DOHH2 (cell line): ENCODE measurements at regions not wholly inside any gene's neighbourhood (a gene's known extent, or its start where the extent isn't known, plus 50 kb on each side); places are given as distances from the start of the nearest gene placed in this dataset.

ENCODE experiments used
- H3F3A ChIP-seq: fragments of 200-600 bp; sonication (generic), shearing (Covaris generic); 2 replicates; pipeline ENCODE4 v1.6.0; 2016; ENCODE audit warnings: antibody characterized with exemption, mild to moderate bottlenecking; ENCODE audit not compliant: control insufficient read depth, insufficient read depth
- H3K27ac ChIP-seq: fragments of 200-600 bp; sonication (generic); 2 replicates; pipeline ENCODE4 v1.5.1; 2014; ENCODE audit warnings: low read depth, mild to moderate bottlenecking, low read length, moderate library complexity
- H3K27me3 ChIP-seq: fragments of 200-600 bp; sonication (generic); 2 replicates; pipeline ENCODE4 v1.6.1; 2014; ENCODE audit warnings: mild to moderate bottlenecking, low read length, mixed read lengths; ENCODE audit not compliant: control insufficient read depth
- H3K36me3 ChIP-seq: fragments of 200-600 bp; sonication (generic); 2 replicates; pipeline ENCODE4 v1.6.1; 2014; ENCODE audit warnings: mild to moderate bottlenecking, low read length, moderate library complexity, mixed read lengths; ENCODE audit not compliant: control insufficient read depth
- H3K4me1 ChIP-seq: fragments of 200-600 bp; sonication (generic); 2 replicates; pipeline ENCODE4 v1.6.1; 2014; ENCODE audit warnings: mild to moderate bottlenecking, low read length, mixed read lengths; ENCODE audit not compliant: control insufficient read depth
- H3K4me2 ChIP-seq: fragments of 200-600 bp; sonication (generic); 2 replicates; pipeline ENCODE4 v1.6.0; 2014; ENCODE audit warnings: mild to moderate bottlenecking, low read length, moderate library complexity
- H3K4me3 ChIP-seq: fragments of 200-600 bp; sonication (generic); 2 replicates; pipeline ENCODE4 v1.5.1; 2014; ENCODE audit warnings: mild to moderate bottlenecking, low read length, mixed read lengths
- H3K79me2 ChIP-seq: fragments of 200-600 bp; sonication (generic); 2 replicates; pipeline ENCODE4 v1.6.1; 2014; ENCODE audit warnings: mild to moderate bottlenecking, low read length, mixed read lengths; ENCODE audit not compliant: control insufficient read depth
- H3K9me2 ChIP-seq: fragments of 200-600 bp; sonication (generic); replicated peaks from 2 replicates; pipeline ENCODE4 v1.6.1; 2014; ENCODE audit warnings: mild to moderate bottlenecking, low read length, mixed read lengths; ENCODE audit not compliant: control insufficient read depth
- H3K9me3 ChIP-seq: fragments of 200-600 bp; sonication (generic); 2 replicates; pipeline ENCODE4 v1.6.1; 2014; ENCODE audit warnings: antibody characterized with exemption, low read length, mixed read lengths; ENCODE audit not compliant: control insufficient read depth, insufficient read depth
- H4K20me1 ChIP-seq: fragments of 200-600 bp; sonication (generic); 2 replicates; pipeline ENCODE4 v1.6.0; 2014; ENCODE audit warnings: low read depth, mild to moderate bottlenecking, antibody characterized with exemption, low read length, moderate library complexity; ENCODE audit not compliant: control insufficient read depth, insufficient read depth
- EZH2phosphoT487 ChIP-seq: fragments of 200-600 bp; sonication (generic); IDR thresholded peaks from 2 replicates; pipeline ENCODE4 v1.6.1; 2017; ENCODE audit warnings: borderline replicate concordance, mild to moderate bottlenecking, antibody characterized with exemption, low read length, moderate library complexity, mixed read lengths
- TF ChIP-seq, protein P1 (sequence below): fragments of 200-600 bp; sonication (generic); IDR thresholded peaks from one replicate; pipeline ENCODE4 v1.5.1; 2014; ENCODE audit warnings: antibody characterized with exemption, mild to moderate bottlenecking, low read depth, low read length; ENCODE audit not compliant: poor library complexity, severe bottlenecking

DNA sequence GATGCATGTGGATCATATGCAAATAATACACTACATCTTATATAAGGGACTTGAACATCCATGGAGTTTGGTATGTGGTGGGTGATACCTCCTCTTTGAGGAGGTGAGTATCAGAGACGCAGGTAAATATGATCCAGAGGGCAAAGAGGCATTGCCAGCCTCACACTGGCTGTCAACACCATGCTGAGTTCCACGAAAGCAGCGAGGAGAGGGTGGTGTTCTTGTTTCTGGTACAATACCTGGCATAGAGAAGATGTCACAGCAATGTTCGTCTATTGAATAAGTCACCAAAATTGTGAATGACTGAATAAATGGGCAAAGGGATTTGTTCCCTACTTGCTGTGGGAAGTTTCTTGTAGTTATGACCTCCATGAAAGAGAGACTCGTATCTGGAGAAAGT, 182.2 kb downstream of the SNRPN start:
- H3K9me2 ChIP-seq: no peaks in the 10 kb centered on the region
- TF ChIP-seq, protein P1, sequence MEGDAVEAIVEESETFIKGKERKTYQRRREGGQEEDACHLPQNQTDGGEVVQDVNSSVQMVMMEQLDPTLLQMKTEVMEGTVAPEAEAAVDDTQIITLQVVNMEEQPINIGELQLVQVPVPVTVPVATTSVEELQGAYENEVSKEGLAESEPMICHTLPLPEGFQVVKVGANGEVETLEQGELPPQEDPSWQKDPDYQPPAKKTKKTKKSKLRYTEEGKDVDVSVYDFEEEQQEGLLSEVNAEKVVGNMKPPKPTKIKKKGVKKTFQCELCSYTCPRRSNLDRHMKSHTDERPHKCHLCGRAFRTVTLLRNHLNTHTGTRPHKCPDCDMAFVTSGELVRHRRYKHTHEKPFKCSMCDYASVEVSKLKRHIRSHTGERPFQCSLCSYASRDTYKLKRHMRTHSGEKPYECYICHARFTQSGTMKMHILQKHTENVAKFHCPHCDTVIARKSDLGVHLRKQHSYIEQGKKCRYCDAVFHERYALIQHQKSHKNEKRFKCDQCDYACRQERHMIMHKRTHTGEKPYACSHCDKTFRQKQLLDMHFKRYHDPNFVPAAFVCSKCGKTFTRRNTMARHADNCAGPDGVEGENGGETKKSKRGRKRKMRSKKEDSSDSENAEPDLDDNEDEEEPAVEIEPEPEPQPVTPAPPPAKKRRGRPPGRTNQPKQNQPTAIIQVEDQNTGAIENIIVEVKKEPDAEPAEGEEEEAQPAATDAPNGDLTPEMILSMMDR: no peak
- TF ChIP-seq EZH2phosphoT487: no peak
- no peak overlapping the region for H3K4me2 ChIP-seq

DNA sequence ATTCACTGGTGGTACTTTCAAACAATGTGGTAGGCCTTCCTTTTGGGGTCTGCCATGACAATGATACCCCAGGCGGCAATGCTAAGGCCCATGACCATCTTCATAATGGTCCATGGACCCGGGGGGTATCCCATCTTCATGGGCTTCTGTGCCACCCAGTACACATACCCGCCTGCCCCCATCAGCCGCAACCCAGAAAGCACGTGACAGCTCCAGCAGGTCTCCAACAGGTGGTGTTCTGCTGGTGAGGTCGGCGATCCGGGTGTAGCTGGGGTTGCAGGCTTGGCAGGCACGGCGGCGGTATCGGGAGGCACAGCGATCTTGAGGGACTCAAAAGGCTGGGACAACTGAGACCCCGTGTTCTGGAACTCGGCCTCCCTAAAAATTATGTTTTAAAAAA, 214.5 kb downstream of the SNRPN start:
- no peaks in the 10 kb centered on the region for H3K79me2 ChIP-seq
- H3K9me2 ChIP-seq: no peaks in the 10 kb centered on the region
- H3K27me3 ChIP-seq: no peaks in the 10 kb centered on the region
- H4K20me1 ChIP-seq: no peaks in the 10 kb centered on the region
- peaks cover 25% of the 10 kb centered on the region; the same call in 1 of the 2 replicates for H3K9me3 ChIP-seq
- TF ChIP-seq, protein P1: no peak
- TF ChIP-seq EZH2phosphoT487: no peak
- H3K27ac ChIP-seq: no peak overlapping the region
- no peaks in the 10 kb centered on the region for H3K4me1 ChIP-seq
- H3K4me3 ChIP-seq: no peak overlapping the region
- no peak overlapping the region for H3K4me2 ChIP-seq
- H3K36me3 ChIP-seq: no peaks in the 10 kb centered on the region
- H3F3A ChIP-seq: no peaks in the 10 kb centered on the region

More for the DNA sequence above, 182.2 kb downstream of the SNRPN start:
- no peaks in the 10 kb centered on the region for H3K79me2 ChIP-seq
- no peaks in the 10 kb centered on the region for H3K27me3 ChIP-seq
- H3K9me3 ChIP-seq: no peaks in the 10 kb centered on the region
- no peak overlapping the region for H3K4me3 ChIP-seq
- no peaks in the 10 kb centered on the region for H3F3A ChIP-seq
- no peaks in the 10 kb centered on the region for H3K4me1 ChIP-seq
- H3K27ac ChIP-seq: no peak overlapping the region
- H3K36me3 ChIP-seq: no peaks in the 10 kb centered on the region
- H4K20me1 ChIP-seq: no peaks in the 10 kb centered on the region

DNA sequence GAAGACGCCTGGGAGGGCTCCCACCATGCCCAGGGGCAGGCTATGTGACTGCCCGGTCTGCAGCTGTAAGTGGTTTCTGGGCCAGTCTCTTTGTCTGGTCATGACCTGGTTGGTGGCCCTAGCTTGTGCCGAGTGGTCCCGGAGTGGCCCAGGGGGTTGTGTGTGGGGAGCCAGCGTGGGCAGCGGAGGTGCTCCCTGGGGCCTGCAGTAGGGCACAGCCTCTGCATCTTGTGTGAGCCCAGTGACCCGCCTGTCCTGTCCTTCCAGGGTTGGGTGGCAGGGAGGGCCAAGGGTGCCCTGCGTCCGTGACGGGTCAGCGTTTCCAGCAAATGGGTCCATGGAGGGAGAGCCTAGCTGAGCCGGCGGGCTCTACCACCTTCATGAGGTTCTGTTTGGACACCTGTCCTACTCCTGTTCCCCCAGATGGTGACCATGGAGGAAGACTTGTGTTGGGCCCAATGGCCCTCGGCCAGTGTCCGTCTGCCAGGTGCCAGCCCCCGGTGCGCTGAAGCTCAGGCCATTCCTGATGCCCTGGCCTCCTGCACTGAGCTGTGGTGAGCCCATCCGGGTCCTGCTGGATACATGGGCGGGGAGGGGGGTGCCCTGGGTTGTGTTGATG, 215.4 kb downstream of the SNRPN start:
- H3K4me1 ChIP-seq: no peaks in the 10 kb centered on the region
- no peaks in the 10 kb centered on the region for H3K79me2 ChIP-seq
- H3K9me3 ChIP-seq: peaks cover 25% of the 10 kb centered on the region; the same call in 1 of the 2 replicates
- H3K36me3 ChIP-seq: no peaks in the 10 kb centered on the region
- no peak overlapping the region for H3K27ac ChIP-seq
- no peaks in the 10 kb centered on the region for H3K9me2 ChIP-seq
- TF ChIP-seq, protein P1: no peak
- TF ChIP-seq EZH2phosphoT487: no peak
- H3K27me3 ChIP-seq: no peaks in the 10 kb centered on the region
- no peak overlapping the region for H3K4me3 ChIP-seq
- H3K4me2 ChIP-seq: no peak overlapping the region
- H3F3A ChIP-seq: no peaks in the 10 kb centered on the region
- H4K20me1 ChIP-seq: no peaks in the 10 kb centered on the region
